CD4-positive, CD25-positive, alpha-beta regulatory T cell (primary cell): ENCODE measurements at regions not wholly inside any gene's neighbourhood (a gene's known extent, or its start where the extent isn't known, plus 50 kb on each side); places are given as distances from the start of the nearest gene placed in this dataset.

Experiments used
- ATAC-seq, 2 donors: fragments of 150-1000 bp; cut with Tn5 transposase; one replicate each; pipeline ENCODE4 v1.10.0; 2021; ENCODE audit warnings: low read depth in 2 of 2, moderate number of reproducible peaks in 2 of 2, moderate library complexity in 1 of 2
- DNase-seq, 3 donors: peaks; one replicate each; pipeline versions ENCODE4 v3.0.0 to v3.0.0-alpha.2; 2012 to 2022; ENCODE audit warnings: mixed read lengths in 1 of 3
- H3K27ac ChIP-seq: one replicate; pipeline ENCODE4 v1.7.0; 2013; ENCODE audit warnings: mild to moderate bottlenecking, low read length; ENCODE audit not compliant: insufficient read depth, poor library complexity, severe bottlenecking
- H3K27me3 ChIP-seq: one replicate; pipeline ENCODE4 v1.7.0; 2013; ENCODE audit warnings: low read length; ENCODE audit not compliant: control insufficient read depth, insufficient read depth
- H3K36me3 ChIP-seq: one replicate; pipeline ENCODE4 v1.7.0; 2013; ENCODE audit warnings: mild to moderate bottlenecking, low read length, moderate library complexity; ENCODE audit not compliant: control insufficient read depth, insufficient read depth
- H3K4me1 ChIP-seq: 2 replicates; pipeline ENCODE4 v1.7.0; 2013; ENCODE audit warnings: mild to moderate bottlenecking, low read length; ENCODE audit not compliant: insufficient read depth, control insufficient read depth, poor library complexity, severe bottlenecking
- H3K4me3 ChIP-seq: one replicate; pipeline ENCODE4 v1.7.0; 2013; ENCODE audit warnings: low read depth, mild to moderate bottlenecking, low read length, moderate library complexity
- H3K9me3 ChIP-seq, 2 experiments: 1 replicate in 1 of 2; 2 replicates in 1 of 2; pipeline ENCODE4 v1.7.0; 2013; ENCODE audit warnings: low read length in 2 of 2, mild to moderate bottlenecking in 1 of 2, moderate library complexity in 1 of 2; ENCODE audit not compliant: control insufficient read depth in 2 of 2
- H3K27ac Mint-ChIP-seq, 3 donors: one replicate each; pipeline ENCODE4 v1.8.0; 2020 to 2022; ENCODE audit warnings: mild to moderate bottlenecking in 3 of 3, mixed read lengths in 3 of 3, moderate library complexity in 2 of 3
- H3K27me3 Mint-ChIP-seq: one replicate; pipeline ENCODE4 v1.8.0; 2022; ENCODE audit warnings: mild to moderate bottlenecking, mixed read lengths
- H3K36me3 Mint-ChIP-seq: one replicate; pipeline ENCODE4 v1.8.0; 2020; ENCODE audit warnings: mixed read lengths
- H3K4me1 Mint-ChIP-seq, 4 donors: one replicate each; pipeline ENCODE4 v1.8.0; 2020 to 2022; ENCODE audit warnings: mixed read lengths in 4 of 4, mild to moderate bottlenecking in 1 of 4
- H3K4me3 Mint-ChIP-seq, 4 donors: one replicate each; pipeline ENCODE4 v1.8.0; 2020 to 2022; ENCODE audit warnings: mild to moderate bottlenecking in 4 of 4, mixed read lengths in 4 of 4, moderate library complexity in 3 of 4
- H3K9me3 Mint-ChIP-seq, 7 donors: one replicate each; pipeline ENCODE4 v1.8.0; 2020 to 2022; ENCODE audit warnings: mixed read lengths in 7 of 7, mild to moderate bottlenecking in 3 of 7, moderate library complexity in 2 of 7

DNA sequence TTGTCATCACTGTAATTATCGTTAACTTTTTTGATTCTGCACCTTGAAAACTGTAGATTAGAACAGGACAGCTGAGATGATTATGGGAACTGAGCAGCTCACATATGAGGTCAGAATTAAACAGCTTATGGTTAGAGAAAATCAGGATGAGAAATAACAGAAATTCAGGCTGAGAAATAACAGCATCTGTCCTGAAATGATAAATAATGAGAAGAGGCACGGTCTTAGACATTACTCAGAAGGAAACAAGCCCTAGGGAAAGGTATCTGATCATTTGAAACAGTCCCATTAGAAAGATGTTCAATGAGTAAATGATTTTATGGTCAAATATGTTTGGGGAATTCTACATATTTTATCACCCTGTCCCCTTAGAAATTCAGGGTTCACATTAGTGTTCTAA, 65.6 kb upstream of the PCGF5 start:
- no peaks in the 10 kb centered on the region for H3K27me3 ChIP-seq
- no peak overlapping the region for H3K27ac ChIP-seq
- ATAC-seq = no peak
- H3K36me3 ChIP-seq = no peaks in the 10 kb centered on the region
- Mint-ChIP-seq H3K27ac (no peak overlapping the region), H3K27me3 (peaks cover 10% of the 10 kb centered on the region), H3K4me3 (no peak overlapping the region), H3K36me3 (no peaks in the 10 kb centered on the region), H3K4me1 (peaks cover 0 to 7% (median 0%) of the 10 kb centered on the region in 4 donors), H3K9me3 (peaks cover 0 to under 1% (median 0%) of the 10 kb centered on the region in 7 donors)
- no peak for DNase-seq
- H3K4me3 ChIP-seq = no peak overlapping the region
- no peaks in the 10 kb centered on the region for H3K4me1 ChIP-seq
- H3K9me3 ChIP-seq = no peaks in the 10 kb centered on the region

DNA sequence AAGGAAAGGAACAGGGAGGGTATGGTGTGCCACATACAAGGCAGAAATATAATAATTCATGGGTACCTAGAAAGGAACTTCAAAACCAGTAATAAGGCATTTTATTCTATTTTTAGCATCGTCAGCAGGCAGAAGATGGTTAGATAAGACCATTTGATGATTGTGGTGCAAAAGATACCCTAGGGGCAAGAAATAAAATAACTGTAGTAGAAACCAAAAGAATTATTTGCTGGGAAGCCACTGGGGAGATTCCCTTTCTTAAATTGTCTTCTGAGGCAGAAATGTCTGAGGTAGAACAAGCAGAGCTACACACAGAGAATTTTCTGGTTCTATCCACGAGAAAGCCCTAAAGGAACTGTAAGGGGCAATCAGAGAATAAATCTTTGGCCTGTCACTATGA, 64.3 kb upstream of the PCGF5 start:
- H3K27ac ChIP-seq = no peak overlapping the region
- peaks cover 16% of the 10 kb centered on the region for H3K27me3 Mint-ChIP-seq

DNA sequence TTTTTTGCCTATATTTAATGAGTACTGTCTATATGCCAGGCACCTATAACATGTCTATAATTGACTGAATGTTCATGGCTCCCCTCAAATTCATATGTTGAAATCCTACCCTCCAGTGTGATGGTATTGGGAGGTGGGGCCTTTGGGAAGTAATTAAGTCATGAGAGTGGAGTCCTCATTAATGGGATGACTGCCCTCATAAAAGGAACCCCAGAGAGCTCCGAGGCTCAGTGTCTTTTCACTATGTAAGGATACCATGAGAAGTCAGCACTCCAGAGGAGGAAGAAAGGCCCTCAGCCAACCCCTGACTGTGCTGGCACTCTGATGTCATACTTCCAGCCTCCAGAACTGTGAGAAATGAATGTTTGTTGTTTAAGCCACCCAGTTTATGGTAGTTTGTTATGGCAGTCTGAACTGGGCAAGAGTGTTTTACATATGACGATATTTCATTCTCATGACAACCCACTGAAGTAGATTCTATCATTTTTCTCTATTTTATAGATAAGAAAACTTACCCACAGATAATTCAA, 61.1 kb upstream of the PCGF5 start:
- no peaks in the 10 kb centered on the region for H3K9me3 ChIP-seq

More for the DNA sequence above, 64.3 kb upstream of the PCGF5 start:
- no peaks in the 10 kb centered on the region for H3K4me1 ChIP-seq
- H3K4me3 ChIP-seq = no peak overlapping the region
- DNase-seq = no peak
- H3K27me3 ChIP-seq = no peaks in the 10 kb centered on the region
- Mint-ChIP-seq H3K36me3 (no peaks in the 10 kb centered on the region), H3K4me3 (no peak overlapping the region), H3K4me1 (peaks cover 0 to 7% (median 3%) of the 10 kb centered on the region in 4 donors), H3K9me3 (peaks cover 0 to 1% (median 0%) of the 10 kb centered on the region in 7 donors), H3K27ac (no peak overlapping the region)
- no peaks in the 10 kb centered on the region for H3K36me3 ChIP-seq
- ATAC-seq = no peak
- no peaks in the 10 kb centered on the region for H3K9me3 ChIP-seq

GRCh38 chr10:91162050-91162494, 58.4 kb upstream of the PCGF5 start:
- Histone ChIP-seq H3K36me3 (no peaks in the 10 kb centered on the region), H3K27ac (peak overlapping the region; percentile 62), H3K9me3 (no peaks in the 10 kb centered on the region), H3K27me3 (no peaks in the 10 kb centered on the region), H3K4me1 (peaks cover 12% of the 10 kb centered on the region), H3K4me3 (peak overlapping the region; percentile 80)
- peak overlapping the region; percentile 90 to 94 (median 93) for H3K27ac Mint-ChIP-seq
- H3K9me3 Mint-ChIP-seq = peaks cover 0 to 5% (median 0%) of the 10 kb centered on the region in 7 donors
- ATAC-seq (no peak), DNase-seq (peak in 1 of 3 donors; percentile 28)
- peaks cover 27 to 46% (median 35%) of the 10 kb centered on the region in 4 donors for H3K4me1 Mint-ChIP-seq
- H3K27me3 Mint-ChIP-seq = peaks cover 16% of the 10 kb centered on the region
- H3K36me3 Mint-ChIP-seq = no peaks in the 10 kb centered on the region
- peak overlapping the region; percentile 87 to 92 (median 88) for H3K4me3 Mint-ChIP-seq

More for the DNA sequence above, 61.1 kb upstream of the PCGF5 start:
- peaks cover 5 to 23% (median 16%) of the 10 kb centered on the region in 4 donors for H3K4me1 Mint-ChIP-seq
- DNase-seq (no peak), ATAC-seq (no peak)
- H3K36me3 ChIP-seq = no peaks in the 10 kb centered on the region
- peaks cover 9% of the 10 kb centered on the region for H3K4me1 ChIP-seq
- H3K27ac Mint-ChIP-seq = no peak overlapping the region
- peaks cover 0 to 5% (median 0%) of the 10 kb centered on the region in 7 donors for H3K9me3 Mint-ChIP-seq
- H3K27me3 Mint-ChIP-seq = peaks cover 16% of the 10 kb centered on the region
- no peaks in the 10 kb centered on the region for H3K27me3 ChIP-seq
- no peaks in the 10 kb centered on the region for H3K36me3 Mint-ChIP-seq
- no peak overlapping the region for H3K27ac ChIP-seq
- peak overlapping the region in 2 of 4 donors; percentile 44 to 49 for H3K4me3 Mint-ChIP-seq
- H3K4me3 ChIP-seq = no peak overlapping the region

GRCh38 chr10:91162495-91163268, 57.8 kb upstream of the PCGF5 start:
- Histone ChIP-seq H3K9me3 (no peaks in the 10 kb centered on the region), H3K36me3 (no peaks in the 10 kb centered on the region), H3K27ac (peak overlapping the region; percentile 84), H3K4me1 (peaks cover 12% of the 10 kb centered on the region), H3K4me3 (peak overlapping the region; percentile 80), H3K27me3 (no peaks in the 10 kb centered on the region)
- Mint-ChIP-seq H3K4me1 (peaks cover 33 to 52% (median 41%) of the 10 kb centered on the region in 4 donors), H3K9me3 (peaks cover 0 to 7% (median 1%) of the 10 kb centered on the region in 7 donors), H3K36me3 (peaks cover 2% of the 10 kb centered on the region), H3K27me3 (peaks cover 16% of the 10 kb centered on the region), H3K4me3 (peak overlapping the region; percentile 87 to 96 (median 88)), H3K27ac (peak overlapping the region in 2 of 3 donors; percentile 90 to 93)
- DNase-seq (peak; percentile 68 to 80 (median 69)), ATAC-seq (peak; percentile 63 to 66)

DNA sequence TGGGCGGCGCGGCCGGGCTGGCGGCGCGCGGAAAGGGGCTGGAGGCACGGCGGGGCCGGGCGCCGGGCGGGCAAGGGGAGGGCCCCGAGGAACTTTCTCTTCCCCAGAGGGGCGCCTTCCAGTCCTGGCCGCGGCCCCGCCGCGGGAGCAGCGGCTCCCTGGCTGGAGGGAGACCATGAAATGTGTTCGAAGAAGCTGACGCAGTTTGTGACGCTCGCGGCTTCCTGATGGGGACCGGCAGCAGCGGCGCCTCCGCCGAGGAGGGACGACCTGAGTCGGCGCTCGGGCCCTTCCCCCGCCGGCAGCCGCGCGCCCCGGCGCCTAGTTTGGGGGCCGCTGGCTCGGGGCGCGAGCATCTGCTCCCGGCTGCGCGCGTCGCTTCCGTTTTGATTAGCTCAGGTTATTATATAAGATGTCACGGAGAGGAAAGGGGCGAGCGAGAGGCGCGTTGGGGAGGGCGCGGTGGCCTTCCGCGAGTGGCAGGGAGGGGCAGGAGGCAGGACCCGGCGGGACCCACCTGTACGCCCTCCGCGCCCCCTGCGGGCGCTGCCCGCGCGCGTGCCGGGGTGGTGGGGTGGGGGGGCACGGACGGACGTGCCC, 57.1 kb upstream of the PCGF5 start:
- Histone ChIP-seq H3K9me3 (no peaks in the 10 kb centered on the region), H3K27me3 (no peaks in the 10 kb centered on the region), H3K4me1 (peaks cover 12% of the 10 kb centered on the region), H3K4me3 (peak overlapping the region; percentile 51), H3K27ac (peak overlapping the region; percentile 84), H3K36me3 (no peaks in the 10 kb centered on the region)
- ATAC-seq = peak; percentile 66 to 69
- H3K4me1 Mint-ChIP-seq = peaks cover 36 to 59% (median 47%) of the 10 kb centered on the region in 4 donors
- DNase-seq = peak; percentile 77 to 87 (median 87)
- H3K36me3 Mint-ChIP-seq = peaks cover 9% of the 10 kb centered on the region
- peaks cover 0 to 11% (median 3%) of the 10 kb centered on the region in 7 donors for H3K9me3 Mint-ChIP-seq
- peak overlapping the region; percentile 91 to 96 (median 94) for H3K4me3 Mint-ChIP-seq
- peaks cover 12% of the 10 kb centered on the region for H3K27me3 Mint-ChIP-seq
- H3K27ac Mint-ChIP-seq = peak overlapping the region; percentile 97 to 99 (median 97)

DNA sequence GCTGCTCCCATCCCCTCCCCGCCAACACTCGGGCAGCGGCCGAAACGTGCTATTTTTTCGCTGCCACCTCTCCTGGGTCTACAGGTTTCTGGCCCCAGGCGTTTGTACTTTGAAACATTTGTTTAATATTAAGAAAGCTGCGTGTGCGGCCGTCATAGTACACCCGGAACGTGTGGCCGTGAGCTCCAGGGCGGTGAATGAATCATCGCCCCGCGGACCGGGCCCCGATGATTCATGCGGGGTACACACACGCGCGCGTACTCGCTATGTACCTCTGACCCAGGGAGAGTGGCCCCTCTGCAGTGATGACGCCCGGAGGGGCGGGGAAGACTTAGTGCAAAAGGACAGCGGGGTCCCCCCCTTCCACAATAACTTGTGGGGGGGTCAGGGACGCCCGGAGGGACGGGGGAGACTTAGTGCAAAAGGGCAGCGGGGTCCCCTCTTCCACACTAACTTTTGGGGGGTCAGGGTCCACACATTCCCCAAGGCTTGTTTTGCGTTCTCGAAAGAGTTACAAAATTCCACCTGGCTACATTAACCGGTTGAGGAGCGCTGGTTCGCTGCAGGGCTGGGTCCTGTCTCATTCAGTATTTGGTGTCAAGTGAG, 56.5 kb upstream of the PCGF5 start:
- H3K27me3 Mint-ChIP-seq = peaks cover 12% of the 10 kb centered on the region
- peaks cover 10% of the 10 kb centered on the region for H3K36me3 Mint-ChIP-seq
- H3K27me3 ChIP-seq = no peaks in the 10 kb centered on the region
- H3K36me3 ChIP-seq = no peaks in the 10 kb centered on the region
- H3K4me3 ChIP-seq = peak overlapping the region; percentile 51
- peak overlapping the region; percentile 91 to 96 (median 94) for H3K4me3 Mint-ChIP-seq
- H3K27ac ChIP-seq = peak overlapping the region; percentile 84
- peaks cover 12% of the 10 kb centered on the region for H3K4me1 ChIP-seq
- DNase-seq = peak in 2 of 3 donors; percentile 61
- H3K27ac Mint-ChIP-seq = peak overlapping the region; percentile 97 to 99 (median 97)
- ATAC-seq = peak; percentile 45 to 51
- no peaks in the 10 kb centered on the region for H3K9me3 ChIP-seq
- H3K4me1 Mint-ChIP-seq = peaks cover 36 to 60% (median 47%) of the 10 kb centered on the region in 4 donors
- H3K9me3 Mint-ChIP-seq = peaks cover 0 to 12% (median 3%) of the 10 kb centered on the region in 7 donors
